Adrenal gland (tissue), 9 donors: ENCODE measurements at regions not wholly inside any gene's neighbourhood (a gene's known extent, or its start where the extent isn't known, plus 50 kb on each side); places are given as distances from the start of the nearest gene placed in this dataset.

ENCODE experiments used
- DNase-seq, 7 donors: peaks; one replicate each; pipeline ENCODE4 v3.0.0-alpha.2; 2019 to 2020
- H3K27ac ChIP-seq, 5 donors: fragments of 200-600 bp; sonication (generic) in 4 of 5; 1 replicate in 3 of 5; 2 replicates in 2 of 5; pipeline versions ENCODE4 v1.5.1 to v1.8.0; 2016 to 2020; ENCODE audit warnings: mild to moderate bottlenecking in 1 of 5
- H3K27me3 ChIP-seq: fragments of 200-600 bp; 2 replicates; pipeline ENCODE4 v1.8.0; 2021
- H3K36me3 ChIP-seq, 2 donors: fragments of 200-600 bp; replicated peaks in 1 of 2; 1 replicate in 1 of 2; 2 replicates in 1 of 2; pipeline versions ENCODE4 v1.5.1 to v1.8.0; 2018 to 2022
- H3K4me1 ChIP-seq, 2 donors: fragments of 200-600 bp; replicated peaks in 1 of 2; 1 replicate in 1 of 2; 2 replicates in 1 of 2; pipeline versions ENCODE4 v1.5.1 to v1.8.0; 2018 to 2021
- H3K4me3 ChIP-seq, 4 donors: fragments of 200-600 bp; sonication (generic) in 3 of 4; one replicate each; pipeline ENCODE4 v1.5.1; 2016 to 2018
- H3K9me3 ChIP-seq, 3 donors: fragments of 200-600 bp; sonication (generic) in 1 of 3; replicated peaks in 1 of 3; 1 replicate in 2 of 3; 2 replicates in 1 of 3; pipeline versions ENCODE4 v1.5.1 to v1.8.0; 2016 to 2021
- CTCF ChIP-seq, 6 experiments: fragments of 450-650 bp in 4 of 6; fragments of 200-600 bp in 2 of 6; sonication (generic) in 1 of 6; IDR thresholded peaks; 1 replicate in 5 of 6; 2 replicates in 1 of 6; pipeline versions ENCODE4 v1.5.1 to v1.8.0; 2016 to 2021; ENCODE audit warnings: antibody characterized with exemption in 6 of 6, mild to moderate bottlenecking in 2 of 6, moderate library complexity in 1 of 6
- POLR2A ChIP-seq, 2 donors: fragments of 450-650 bp; IDR thresholded peaks; one replicate each; pipeline ENCODE4 v1.6.1; 2017; ENCODE audit warnings: antibody characterized with exemption in 2 of 2, mild to moderate bottlenecking in 2 of 2, moderate library complexity in 1 of 2
- WGBS, 4 donors: extraction: QIAGEN DNeasy Blood & Tissue Kit in 2 of 4; methylation state at CpG; one replicate each; pipeline versions ENCODE4 v1.1.5 to v1.1.7; 2013 to 2017; 5-methylcytosine and 5-hydroxymethylcytosine counted together
- intact Hi-C, 2 donors: fragments of 100-400 bp; cut with DNase I; formaldehyde crosslinking; loops; one replicate each; pipeline versions ENCODE4 v1.14.1 to v1.15.0; 2022 to 2023
- donor health status: healthy with polysubstance abuse.
- donor health status: Bipolar disorder and iron deficiency.
- donor health status: DM: yes; HTN: yes; CAD: no.
- donor health status: DM: no; HTN: no; CAD: no.
- donor health status: DM: no; HTN: no; CAD: no.

DNA sequence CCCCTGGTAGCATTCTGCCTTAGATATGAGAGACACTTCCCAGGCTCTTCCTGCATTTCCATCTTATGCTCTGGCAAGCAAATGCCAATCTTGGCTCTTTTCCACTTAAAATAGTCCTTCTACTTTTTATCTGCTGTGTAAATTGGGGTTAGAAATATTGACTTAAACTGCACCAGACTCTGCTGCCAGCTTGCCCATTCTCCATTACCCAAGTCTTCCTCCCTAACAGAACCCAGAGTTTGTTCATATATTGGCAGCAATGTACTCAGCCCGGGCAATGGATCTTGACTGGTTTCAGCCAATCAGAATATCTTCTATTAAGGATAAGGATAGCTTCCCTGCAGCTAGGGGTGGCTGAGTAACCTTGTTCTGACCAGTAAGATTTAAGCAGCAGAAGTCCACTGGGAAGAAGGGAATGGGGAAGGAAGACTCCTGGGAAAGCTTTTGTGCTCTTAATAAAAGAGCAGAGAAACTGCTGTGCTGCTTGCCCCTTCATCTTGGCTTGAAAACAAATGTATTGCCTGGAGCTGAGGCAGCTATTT is 177.1 kb downstream of the KCNRG start:
- no peak for TF ChIP-seq POLR2A (IDR thresholded peaks at IDR 0.05)
- no peak for TF ChIP-seq CTCF (IDR thresholded peaks at IDR 0.05)
- H3K27ac ChIP-seq, result no peak overlapping the region
- no peak for DNase-seq

GRCh38 chr13:50195045-50195444 is 179.8 kb downstream of the KCNRG start:
- TF ChIP-seq POLR2A (IDR thresholded peaks at IDR 0.05) (no peak), CTCF (IDR thresholded peaks at IDR 0.05) (no peak)
- WGBS, 4 donors, result 61 to 72% (median 67%) methylated on average over 4 of the region's 4 CpGs
- no peaks in the 10 kb centered on the region for H3K27me3 ChIP-seq

More for the DNA sequence above, 177.1 kb downstream of the KCNRG start:
- Histone ChIP-seq H3K27me3 (no peaks in the 10 kb centered on the region), H3K36me3 (no peaks in the 10 kb centered on the region), H3K9me3 (no peaks in the 10 kb centered on the region), H3K4me3 (no peak overlapping the region), H3K4me1 (no peaks in the 10 kb centered on the region)
- 75 to 89% (median 82%) methylated on average over 1 of the region's 1 CpG for WGBS, 4 donors
- intact Hi-C loops, result no loop called here

DNA sequence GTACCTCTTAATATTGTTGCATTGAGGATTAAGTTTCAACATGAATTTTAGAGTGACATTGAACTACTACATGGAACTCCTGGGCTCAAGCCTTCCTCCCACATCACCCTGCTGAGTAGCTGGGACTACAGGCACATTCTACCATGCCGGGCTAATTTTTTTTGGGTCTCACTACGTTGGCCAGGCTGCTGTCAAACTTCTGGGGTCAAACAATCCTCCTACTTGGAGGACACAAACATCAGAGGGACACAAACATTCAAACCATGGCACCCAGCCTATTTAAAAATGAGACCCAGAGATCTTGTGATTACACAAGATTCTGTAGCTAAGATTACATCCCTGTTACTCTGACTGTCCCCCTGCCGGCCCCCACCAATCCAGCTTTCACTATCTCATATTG is 180.9 kb downstream of the KCNRG start:
- no peaks in the 10 kb centered on the region for H3K27me3 ChIP-seq

More at GRCh38 chr13:50195045-50195444, 179.8 kb downstream of the KCNRG start:
- Histone ChIP-seq H3K9me3 (no peaks in the 10 kb centered on the region), H3K27ac (no peak overlapping the region), H3K4me3 (no peak overlapping the region), H3K4me1 (no peaks in the 10 kb centered on the region), H3K36me3 (no peaks in the 10 kb centered on the region)
- DNase-seq, result no peak
- intact Hi-C loops, result no loop called here

GRCh38 chr13:50197705-50198104 is 182.5 kb downstream of the KCNRG start:
- no peaks in the 10 kb centered on the region for H3K9me3 ChIP-seq
- H3K27ac ChIP-seq, result no peak overlapping the region
- no peak for DNase-seq
- H3K4me1 ChIP-seq, result no peaks in the 10 kb centered on the region
- H3K36me3 ChIP-seq, result no peaks in the 10 kb centered on the region
- no peak for TF ChIP-seq CTCF (IDR thresholded peaks at IDR 0.05)
- TF ChIP-seq POLR2A (IDR thresholded peaks at IDR 0.05), result no peak
- WGBS, 4 donors, result 81 to 96% (median 94%) methylated on average over 2 of the region's 2 CpGs
- no peak overlapping the region for H3K4me3 ChIP-seq
- H3K27me3 ChIP-seq, result no peaks in the 10 kb centered on the region
- intact Hi-C loops, result no loop called here

More for the DNA sequence above, 180.9 kb downstream of the KCNRG start:
- H3K4me1 ChIP-seq, result no peaks in the 10 kb centered on the region
- H3K36me3 ChIP-seq, result no peaks in the 10 kb centered on the region
- H3K27ac ChIP-seq, result no peak overlapping the region
- intact Hi-C loops, result no loop called here
- no peak for TF ChIP-seq POLR2A (IDR thresholded peaks at IDR 0.05)
- TF ChIP-seq CTCF (IDR thresholded peaks at IDR 0.05), result no peak
- DNase-seq, result no peak
- 57 to 75% (median 67%) methylated on average over 3 of the region's 3 CpGs for WGBS, 4 donors
- H3K4me3 ChIP-seq, result no peak overlapping the region
- no peaks in the 10 kb centered on the region for H3K9me3 ChIP-seq
